ENCODE measurements at regions not wholly inside any gene's neighbourhood (a gene's known extent, or its start where the extent isn't known, plus 50 kb on each side); places are given as distances from the start of the nearest gene placed in this dataset.
A peak's percentile ranks its signal among the peaks of the same experiment; 100 is the strongest.

DNA sequence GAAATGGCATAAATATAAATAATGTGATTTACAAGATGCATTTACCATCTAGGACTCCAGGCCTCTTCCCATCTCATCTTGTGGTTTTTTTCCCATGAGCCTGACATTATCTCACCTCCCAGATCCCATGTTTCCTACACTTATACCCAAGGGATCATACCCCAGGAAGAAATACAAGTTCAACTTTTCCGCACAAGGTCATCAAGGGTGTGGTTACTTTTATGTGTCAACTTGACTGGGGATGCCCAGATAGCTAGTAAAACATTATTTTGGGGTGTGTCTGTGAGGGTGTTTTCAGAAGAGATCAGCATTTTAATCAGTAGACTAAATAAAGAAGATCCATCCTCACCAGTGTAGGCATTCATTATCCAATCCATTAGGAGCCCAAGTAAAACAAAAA is 176.3 kb upstream of the TNFAIP3 start:
- no peak for DNase-seq (ENCODE audit: low spot score)

DNA sequence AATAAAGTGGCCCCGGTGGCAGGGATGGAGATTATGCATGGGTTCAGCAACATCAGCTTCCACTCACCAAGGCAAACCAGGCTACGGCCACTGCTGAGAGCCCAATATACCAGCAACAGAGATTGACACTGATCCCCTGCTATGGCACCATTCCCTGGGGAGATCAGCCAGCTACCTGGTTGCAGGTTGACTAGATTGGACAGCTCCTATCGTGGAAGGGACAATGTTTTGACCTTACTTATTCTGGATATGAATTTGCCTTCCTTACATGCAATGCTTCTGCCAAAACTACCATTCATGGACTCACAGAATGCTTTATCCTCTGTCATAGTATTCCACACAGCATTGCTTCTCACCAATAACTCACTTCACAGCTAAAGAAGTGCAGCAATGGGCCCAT is 174.8 kb upstream of the TNFAIP3 start:
- DNase-seq (ENCODE audit: low spot score), result no peak

DNA sequence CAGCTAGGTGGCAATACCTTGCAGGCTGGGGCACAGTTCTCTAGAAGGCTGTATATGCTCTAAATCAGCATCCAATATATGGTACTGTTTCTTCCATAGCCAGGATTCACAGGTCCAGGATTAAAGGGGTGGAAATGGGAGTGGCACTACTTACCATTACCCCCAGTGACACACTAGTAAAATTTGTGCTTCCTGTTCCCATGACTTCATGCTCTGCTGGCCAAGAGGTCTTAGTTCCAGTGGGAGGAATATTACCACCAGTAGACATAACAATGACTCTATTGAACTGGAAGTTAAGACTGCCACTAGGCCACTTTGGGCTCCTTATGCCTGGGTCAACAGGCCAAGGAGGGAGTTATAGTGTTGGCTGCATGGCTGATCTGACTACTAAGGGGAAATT is 174.3 kb upstream of the TNFAIP3 start:
- no peak for DNase-seq (ENCODE audit: low spot score)

DNA sequence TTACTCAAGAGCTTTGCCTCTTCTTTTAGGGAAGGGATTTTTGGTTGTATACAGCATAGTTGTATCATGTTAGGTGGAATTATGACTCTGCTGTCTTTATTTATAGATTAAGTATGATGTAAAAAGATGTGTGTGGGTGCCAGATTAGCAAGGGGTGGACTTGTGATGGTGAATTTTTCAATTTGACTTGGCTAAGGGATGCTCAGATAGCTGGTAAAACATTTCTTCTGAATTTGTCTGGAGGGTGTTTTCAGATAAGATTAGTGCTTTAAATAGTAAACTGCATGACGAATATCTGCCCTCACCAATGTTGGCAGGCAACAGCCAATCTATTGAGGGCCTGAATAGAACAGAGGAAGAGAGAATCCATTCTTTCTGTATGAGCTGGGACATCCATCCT is 173.3 kb upstream of the TNFAIP3 start:
- DNase-seq (ENCODE audit: low spot score), result no peak

DNA sequence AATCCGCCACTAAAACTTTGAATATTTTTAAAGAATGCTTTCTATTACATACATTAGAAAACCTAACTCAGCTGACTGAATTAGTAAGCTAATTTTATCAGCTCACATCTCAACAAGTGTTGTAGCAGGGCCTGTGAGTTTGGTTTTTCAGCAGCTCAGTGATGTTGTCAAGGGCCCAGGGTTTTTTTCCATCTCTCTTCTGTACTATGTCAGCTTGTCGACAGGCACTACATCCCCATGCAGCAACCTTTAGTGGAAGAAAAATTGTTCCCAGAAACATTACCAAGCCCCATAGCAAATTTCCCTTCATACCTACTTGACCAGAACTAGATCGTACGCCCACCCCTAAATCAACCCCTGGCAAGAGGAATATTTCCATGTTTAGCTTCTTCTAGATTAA is 170.3 kb upstream of the TNFAIP3 start:
- DNase-seq (ENCODE audit: low spot score), result no peak

DNA sequence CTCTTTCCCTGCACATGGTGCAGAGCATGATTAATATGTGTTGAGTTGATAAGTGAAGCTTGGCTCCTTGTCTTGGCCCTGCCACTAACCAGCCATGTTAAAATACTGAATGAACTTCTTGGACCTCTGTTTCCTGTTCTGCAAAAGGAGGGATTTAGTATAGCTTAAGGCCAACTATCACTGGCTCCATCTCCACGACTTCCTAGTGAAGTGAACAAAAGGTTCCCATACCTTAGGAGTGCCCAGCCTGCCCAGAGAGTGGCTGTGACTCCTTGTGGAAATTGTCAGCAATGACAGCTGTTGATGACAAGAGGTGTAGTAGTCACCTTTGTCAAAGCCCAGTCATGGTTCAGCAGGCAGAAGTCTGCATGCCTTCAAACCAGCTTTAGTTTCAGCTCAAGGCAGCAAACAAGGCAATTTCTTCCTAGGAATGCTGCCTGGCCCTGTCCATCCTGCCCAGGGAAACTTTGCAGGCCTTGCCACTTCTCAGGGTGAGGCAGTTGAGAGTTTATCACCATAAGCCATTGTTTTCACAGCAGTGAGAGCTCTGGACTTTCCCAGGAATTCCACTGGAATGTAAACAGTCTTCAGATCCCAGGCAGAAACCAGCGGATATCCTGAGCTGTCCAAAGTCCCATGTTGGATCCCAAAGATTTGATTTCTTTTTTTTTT is 169.7 kb upstream of the TNFAIP3 start:
- DNase-seq (ENCODE audit: low spot score), result no peak

DNA sequence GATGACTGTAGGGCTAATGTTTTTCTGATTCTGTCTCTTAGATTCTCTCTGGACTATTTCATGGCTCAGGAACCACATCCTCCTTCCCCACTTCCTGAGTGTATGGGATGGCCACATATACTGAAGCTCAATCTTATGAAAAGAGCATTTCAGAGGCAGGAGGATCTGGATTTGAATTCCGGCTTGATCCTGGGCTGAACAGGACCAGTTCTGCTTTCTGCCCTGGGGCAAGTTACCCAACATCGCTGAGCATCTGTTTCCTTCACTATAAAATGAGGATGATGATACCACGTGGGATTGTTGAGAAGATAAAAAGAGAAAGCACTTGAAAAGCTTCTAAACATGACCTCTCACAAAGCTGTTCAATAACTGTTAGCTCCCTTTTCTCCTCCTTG is 168.4 kb upstream of the TNFAIP3 start:
- no peak for DNase-seq (ENCODE audit: low spot score)

DNA sequence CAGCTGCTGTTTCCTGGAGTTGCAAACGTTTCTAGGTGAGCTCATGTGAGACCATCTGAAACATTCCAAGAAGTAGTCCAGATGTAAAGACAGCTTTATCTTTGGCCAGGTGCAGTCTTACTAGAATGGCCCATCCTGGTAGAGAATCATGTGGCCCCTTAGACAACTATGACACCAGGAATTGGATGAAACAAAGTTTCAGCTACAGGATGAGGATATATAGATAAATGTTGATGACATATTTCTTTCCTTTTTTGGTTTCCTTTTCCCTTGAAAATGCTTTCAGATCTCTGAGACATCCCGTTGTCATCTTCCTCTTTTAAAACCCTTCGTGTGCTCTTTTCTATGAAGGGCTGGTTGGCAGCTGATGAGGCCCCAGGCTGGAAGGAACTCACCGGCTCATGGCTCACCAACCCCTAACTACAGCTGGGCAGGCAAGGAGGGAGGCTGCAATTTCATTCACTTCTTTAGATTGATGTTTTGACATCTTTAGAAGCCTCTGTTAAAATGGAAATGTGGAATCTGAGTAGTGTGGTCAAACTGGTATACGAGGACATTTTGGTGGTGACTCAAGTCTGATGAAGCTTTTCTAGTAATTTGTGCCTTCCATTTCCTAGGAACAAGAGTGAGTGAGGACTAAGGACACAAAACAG is 167.9 kb upstream of the TNFAIP3 start:
- no peak for DNase-seq (ENCODE audit: low spot score)

DNA sequence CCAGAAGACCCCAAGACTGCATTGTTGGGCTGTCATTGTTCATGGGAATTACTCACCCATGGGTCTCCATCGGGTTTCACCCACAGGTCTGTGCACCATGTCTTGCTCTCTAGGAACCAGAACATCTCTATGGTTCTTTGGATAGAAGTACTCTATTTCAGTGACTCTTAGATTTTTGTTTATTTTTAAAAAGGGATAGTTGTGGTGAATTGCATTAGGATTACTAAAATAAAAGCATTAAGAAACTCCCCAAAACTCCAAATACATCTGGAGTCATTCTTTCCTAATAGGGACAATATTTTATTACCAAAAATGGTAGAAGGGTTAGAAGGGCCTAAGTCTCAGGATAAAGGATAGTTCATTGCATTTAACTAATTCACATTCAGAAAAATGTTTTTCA is 166.9 kb upstream of the TNFAIP3 start:
- DNase-seq (ENCODE audit: low spot score), result no peak

DNA sequence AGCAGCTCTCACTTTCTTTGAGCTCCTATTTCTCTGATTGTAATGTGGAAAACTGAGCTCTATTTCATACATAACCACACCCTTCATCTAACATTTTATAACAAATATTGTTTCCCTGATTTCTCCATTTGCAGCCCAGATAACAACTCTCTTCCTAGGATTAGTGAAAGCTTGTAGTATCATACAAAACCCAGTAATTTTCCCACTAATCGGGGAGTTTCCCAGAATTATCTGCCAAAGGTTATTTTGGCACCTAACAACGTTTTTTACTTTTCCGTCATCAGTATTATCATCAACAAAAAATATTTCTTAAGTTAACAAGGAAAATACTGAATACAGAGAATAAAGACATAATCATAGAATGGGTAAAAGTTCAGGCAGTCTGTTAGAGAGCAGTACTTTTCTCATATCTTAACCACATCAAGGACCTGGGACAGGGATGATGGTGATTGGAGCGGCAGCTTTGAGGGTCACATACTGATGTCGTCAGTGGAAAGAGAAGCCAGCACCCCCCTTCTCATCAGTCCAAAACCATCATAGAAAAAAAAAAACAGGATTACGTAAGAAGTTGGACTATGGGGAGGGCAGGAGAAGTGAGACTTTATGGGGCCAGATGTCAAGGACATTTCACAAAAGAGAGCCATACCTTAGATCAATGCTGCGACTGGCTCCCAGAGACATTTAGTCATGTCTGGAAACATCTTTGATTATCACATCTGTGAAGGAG is 166.1 kb upstream of the TNFAIP3 start:
- DNase-seq (ENCODE audit: low spot score), result no peak

DNA sequence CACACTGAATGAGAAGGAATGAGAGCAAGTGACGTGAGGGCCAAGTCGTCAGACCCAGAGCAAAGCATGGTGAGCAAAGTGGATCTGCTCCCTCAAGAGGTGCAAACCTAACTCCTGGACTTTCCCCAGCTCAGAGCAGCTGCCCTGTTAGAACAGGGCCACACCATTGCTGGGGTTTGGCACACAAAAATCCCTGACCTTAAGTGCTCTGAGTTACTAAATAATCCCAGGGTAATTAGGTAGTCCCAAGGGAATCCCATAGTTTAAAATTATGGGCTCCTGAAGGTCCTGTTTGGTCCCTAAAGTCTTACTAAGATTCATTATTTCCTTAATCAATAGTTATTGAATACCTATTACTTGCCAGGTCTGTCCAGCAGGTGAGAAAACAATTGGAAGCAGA is 165.1 kb upstream of the TNFAIP3 start:
- DNase-seq (ENCODE audit: low spot score), result no peak

DNA sequence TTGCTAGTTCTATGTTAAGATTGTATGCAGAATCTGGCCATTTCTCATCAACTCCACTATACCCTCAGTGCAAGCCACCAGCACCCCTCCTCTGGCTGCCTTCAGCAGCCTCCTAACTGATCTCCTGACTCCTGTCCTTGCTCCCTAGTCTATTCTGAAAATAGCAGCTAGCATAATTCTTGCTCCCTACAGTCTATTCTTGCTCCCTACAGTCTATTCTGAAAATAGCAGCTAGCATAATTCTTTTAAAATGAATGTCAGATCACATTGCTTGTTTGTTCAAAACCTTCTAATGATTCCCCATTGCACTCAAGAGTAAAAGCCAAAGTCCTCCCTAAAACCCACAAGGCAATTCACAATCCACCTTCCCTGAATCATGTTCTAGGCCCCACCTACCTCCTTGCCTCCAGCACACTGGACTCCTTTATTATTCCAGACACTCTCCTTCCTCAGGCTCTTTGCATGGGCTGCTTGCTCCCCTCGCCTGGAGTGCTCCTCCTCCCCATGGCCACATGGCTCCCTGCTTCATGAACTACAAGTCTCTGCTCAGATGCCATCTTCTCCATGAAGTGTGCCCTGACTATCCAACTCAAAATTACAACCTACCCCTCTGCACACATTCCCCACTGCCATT is 164.2 kb upstream of the TNFAIP3 start:
- no peak for DNase-seq (ENCODE audit: low spot score)

DNA sequence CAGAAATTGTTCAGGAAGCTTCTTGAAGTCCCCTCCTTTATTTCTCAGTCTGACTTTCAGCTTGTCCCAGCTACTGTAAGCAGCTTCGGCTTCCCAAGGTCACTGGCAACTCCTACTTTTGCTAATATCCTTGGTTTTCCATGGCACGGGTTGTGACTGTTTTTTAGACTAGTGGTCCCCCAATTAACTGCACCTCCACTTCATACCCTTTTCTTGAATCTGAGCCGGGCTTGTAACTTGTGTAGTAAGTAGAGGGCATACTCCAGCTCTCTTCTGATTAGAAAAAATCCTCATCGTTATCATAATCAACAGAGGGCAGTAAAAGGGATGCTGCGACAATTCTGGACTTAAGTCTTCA is 162.3 kb upstream of the TNFAIP3 start:
- DNase-seq (ENCODE audit: low spot score), result no peak

DNA sequence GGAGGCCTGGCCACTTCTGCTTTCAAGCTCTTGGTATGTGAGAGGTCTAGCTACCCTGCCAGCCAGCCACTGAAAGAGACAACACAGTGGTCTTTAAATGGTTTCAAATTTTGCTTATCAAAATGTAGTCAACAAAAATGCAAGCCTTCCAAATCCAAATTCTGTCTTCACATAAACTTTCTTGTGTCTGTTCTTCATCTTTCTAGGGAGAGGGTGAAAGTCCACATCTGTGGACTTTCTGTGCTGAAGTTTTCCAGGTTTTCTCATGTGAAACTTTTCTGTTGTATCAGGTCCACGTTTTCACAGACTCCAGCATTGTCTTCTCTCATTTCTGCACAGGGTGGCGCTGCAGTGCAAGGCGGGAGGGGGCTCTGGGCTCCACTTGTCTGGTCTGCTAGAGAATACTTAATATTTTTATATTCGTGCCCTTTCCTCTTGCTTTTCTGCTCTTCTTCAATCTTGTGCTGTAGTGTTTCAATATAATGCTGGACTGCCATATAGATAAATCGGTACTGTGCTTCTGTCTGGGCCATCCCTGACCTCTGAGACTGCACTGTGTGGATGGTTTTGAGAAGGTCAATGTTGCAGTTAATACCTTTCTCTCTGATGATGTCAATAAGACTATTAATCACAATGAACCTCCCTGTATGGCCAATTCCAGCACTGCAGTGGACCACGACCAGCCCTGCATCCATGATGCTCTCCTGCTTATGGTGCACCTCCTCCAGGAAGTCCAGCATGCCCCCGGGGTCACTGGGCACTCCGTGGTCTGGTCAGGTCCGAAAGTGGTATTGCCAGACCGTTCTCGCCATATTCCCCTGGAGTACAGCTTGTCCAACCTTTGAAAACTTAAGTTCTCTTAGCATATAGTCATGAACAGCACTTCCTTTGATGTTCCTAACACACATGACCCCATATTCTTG is 161.6 kb upstream of the TNFAIP3 start:
- no peak for DNase-seq (ENCODE audit: low spot score)

DNA sequence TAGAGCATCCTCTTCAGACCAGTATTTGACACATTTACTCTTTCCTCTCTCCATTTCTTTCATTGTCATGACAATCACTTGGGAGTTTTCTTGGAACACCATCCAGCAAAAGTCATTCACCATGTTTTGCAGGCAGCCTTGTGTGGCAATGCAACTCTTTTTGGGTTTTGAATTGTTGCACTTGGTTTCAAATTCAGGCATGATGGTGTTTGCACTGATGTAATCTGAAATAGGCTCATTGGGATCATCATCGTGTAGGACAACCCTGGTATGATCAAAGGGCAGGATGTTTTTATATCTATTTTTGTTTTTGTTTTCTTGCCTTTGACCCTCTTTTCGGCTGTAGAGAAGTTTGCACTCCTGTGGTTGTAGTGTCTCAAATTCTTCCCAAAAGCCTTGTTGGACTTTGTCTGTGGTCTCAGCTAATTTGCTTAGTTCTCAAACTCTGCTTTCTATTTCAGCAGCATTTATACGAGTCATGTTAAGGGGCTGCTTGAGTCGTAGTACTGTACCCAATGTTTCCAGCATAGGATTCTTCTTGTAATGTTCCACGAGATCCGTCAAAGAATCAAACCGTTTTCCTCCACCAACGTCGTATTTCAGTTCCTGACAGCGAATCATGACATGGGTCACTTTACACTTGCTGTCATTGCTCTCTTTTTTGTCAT is 160.8 kb upstream of the TNFAIP3 start:
- no peak for DNase-seq (ENCODE audit: low spot score)

DNA sequence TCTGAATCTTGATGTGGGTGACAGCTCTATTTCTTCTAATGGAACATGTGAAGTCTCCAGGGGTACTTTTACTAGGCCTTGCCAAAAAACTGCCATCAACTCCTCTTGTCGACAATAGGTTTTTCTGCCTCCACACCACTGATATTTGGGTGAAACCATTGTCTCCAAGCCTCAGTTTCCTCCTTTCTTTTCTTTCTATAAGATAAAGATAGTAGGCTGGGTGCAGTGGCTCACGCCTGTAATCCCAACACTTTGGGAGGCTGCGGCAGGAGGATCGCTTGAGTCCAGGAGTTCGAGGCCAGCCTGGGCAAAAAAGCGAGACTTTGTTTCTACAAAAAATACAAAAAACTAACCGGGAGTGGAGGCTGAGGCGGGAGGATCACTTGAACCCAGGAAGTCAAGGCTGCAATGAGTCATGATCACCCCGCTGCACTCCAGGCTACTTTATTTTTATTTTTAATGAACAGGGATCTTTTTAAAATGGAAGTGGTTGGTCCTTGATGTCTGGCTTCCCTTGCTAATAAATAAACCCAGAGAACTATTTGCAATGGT is 159.9 kb upstream of the TNFAIP3 start:
- DNase-seq (ENCODE audit: low spot score), result no peak

DNA sequence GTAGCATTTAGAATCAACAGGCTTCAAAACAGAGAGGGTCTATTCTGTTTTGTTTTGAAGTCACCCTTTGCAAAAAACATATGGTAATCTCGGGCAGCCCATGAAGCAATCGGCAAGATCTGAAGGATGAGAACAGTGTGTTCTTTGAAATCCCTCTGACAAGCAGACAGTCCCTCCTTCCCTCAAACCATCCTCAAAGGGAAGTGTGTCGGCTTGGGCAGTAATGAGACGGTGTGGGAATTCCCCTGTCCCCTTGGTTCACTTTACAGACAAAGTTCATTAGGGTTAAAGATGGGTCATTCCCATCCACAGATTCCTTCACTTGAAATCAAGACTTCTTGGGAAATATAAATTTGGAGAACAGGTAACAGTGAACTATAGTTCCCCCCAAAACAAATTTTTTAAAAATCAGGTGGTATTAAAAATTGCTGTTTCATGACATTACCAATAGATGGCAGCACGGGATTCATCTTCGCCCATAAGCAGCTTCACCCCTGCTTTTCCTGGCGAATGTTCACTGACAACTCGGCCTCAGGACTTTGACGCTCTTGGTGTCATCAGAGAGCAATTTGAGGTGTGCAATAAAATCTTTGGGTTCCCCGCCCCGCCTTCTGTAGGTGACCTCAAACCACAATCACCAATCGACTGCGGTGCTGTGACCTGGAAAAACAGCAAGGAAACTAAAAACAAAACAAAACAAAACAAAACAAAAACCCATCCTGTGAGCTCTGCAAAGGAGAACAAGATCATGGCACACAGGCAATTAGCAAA is 159.3 kb upstream of the TNFAIP3 start:
- DNase-seq (ENCODE audit: low spot score), result peak; percentile 65

DNA sequence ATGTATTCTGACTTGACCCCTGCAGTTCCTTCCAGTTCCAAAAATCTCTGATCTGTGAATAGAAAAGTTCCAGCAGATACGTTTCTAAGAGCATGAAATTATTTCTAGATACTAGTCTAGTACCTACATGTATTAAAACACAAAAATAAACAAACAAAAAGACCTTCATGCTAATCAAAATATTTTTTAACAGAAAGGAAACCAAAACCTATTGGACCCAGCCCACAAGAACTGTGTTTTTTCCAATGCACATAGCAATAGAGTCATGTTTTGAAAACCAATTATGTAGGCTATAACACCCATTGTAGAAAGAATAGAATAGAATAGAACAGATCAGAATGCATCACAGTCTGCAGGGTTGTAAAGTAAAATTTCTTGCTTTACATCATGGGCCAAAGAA is 158.6 kb upstream of the TNFAIP3 start:
- DNase-seq (ENCODE audit: low spot score), result no peak

DNA sequence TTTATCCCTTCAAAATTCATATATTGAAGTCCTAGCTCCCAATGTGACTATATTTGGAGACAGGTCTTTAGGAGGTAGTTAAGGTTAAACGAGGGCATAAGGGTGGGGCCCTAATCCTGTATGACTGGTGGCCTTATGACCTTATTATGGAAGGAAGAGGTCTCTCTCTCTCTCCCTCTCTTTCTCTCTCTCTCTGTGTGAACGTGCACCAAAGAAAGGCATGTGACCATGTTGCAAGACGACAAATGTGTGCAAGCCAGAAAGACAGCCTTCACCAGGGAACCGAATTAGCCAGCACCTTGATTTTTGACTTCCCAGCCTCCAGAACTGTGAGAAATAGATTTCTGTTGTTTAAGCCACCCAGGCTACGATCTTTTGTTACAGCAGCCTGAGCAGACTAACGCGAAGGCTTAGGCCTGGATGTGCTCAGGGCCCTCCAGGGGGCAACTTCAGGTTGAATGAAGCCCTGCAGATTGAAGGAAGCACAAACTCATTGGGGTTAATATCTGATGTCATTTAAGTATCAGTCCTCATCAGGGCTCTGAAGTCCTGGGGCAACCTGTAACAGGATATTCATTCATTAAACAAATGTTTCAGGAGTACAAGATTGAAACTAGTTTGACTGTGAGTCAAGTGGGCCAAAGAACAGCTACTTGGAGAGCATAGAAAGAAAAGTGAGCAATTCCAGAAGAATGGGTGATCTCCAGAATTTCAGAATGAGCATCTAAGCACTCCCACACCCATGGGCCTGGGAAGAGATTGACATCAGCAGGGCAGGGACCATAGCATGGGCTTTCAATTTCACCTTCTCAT is 157.4 kb upstream of the TNFAIP3 start:
- DNase-seq (ENCODE audit: low spot score), result no peak

DNA sequence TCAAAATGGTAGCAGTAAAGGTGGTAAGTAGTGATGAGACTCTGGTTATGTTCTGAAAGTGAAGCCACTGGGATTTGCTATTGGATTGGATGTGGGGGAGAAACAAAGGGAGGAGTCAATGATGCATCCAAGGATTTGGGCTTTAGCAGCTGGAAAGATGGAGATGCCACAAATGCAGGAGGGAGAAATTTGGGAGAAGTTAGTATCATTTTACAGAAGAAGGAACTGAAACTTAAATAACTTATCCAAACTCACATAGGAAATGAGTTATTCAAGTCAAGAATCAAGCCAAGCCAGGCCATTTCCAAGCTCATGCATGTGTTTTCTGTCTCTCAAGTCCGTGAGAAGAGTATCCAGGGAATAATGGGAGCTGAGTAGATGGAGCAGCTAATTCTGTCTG is 155.1 kb upstream of the TNFAIP3 start:
- no peak for DNase-seq (ENCODE audit: low spot score)

All from hematopoietic multipotent progenitor cell treated with erythropoietin and hydrocortisone succinate and interleukin-3 and kit ligand, for 17 days (in vitro differentiated cells).